Spleen (tissue), 7 donors: ENCODE measurements at regions not wholly inside any gene's neighbourhood (a gene's known extent, or its start where the extent isn't known, plus 50 kb on each side); places are given as distances from the start of the nearest gene placed in this dataset.

ENCODE experiments used
- CTCF ChIP-seq, 11 experiments: fragments of 200-600 bp in 7 of 11; fragments of 450-650 bp in 4 of 11; sonication (generic) in 4 of 11; IDR thresholded peaks in 8 of 11; conservative IDR thresholded peaks in 3 of 11; 1 replicate in 7 of 11; 2 replicates in 4 of 11; pipeline versions ENCODE4 v1.4.0 to v1.8.0; 2016 to 2021; ENCODE audit warnings: antibody characterized with exemption in 11 of 11, inconsistent platforms in 4 of 11, mild to moderate bottlenecking in 1 of 11
- POLR2AphosphoS5 ChIP-seq, 3 donors: sonication (generic); formaldehyde crosslinking; IDR thresholded peaks; one replicate each; pipeline ENCODE4 v1.5.1; 2017; ENCODE audit warnings: antibody characterized with exemption in 3 of 3
- donor health status: DM: no; HTN: no; CAD: no; lungs with moderate emphysema.
- donor health status: DM: no; HTN: no; CAD: no.
- donor health status: DM: no; HTN: no; CAD: no.

GRCh38 chr13:105073041-105073440, 1462.4 kb downstream of the EFNB2 start:
- TF ChIP-seq CTCF (IDR thresholded peaks at IDR 0.05 in 8 of 11, conservative IDR thresholded peaks at IDR 0.05 in 3 of 11) (no peak), POLR2AphosphoS5 (IDR thresholded peaks at IDR 0.05) (no peak)
